ENCODE measurements at regions not wholly inside any gene's neighbourhood (a gene's known extent, or its start where the extent isn't known, plus 50 kb on each side); places are given as distances from the start of the nearest gene placed in this dataset.

DNA sequence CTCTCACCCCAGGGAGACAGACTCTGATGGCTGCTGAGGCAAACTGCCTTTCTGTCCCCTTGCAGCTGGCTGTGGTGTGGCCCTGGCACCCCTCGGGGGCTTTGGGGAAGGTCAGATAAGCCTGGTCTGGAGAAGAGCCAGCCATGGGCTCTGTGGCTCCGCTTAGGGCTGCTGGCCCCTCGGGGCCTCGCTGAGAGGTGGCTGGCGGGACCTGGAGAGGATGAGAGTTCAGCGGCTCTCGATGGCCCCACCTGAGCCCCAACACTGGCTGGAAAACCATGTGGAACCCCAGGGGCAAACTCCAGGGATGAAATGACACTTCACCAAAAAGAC, 56.1 kb upstream of the ASAP2 start:
- DNase-seq (ENCODE audit: low spot score): no peak
- Mint-ChIP-seq H3K9me3 (ENCODE audit: unreplicated experiment) (no peaks in the 10 kb centered on the region), H3K36me3 (ENCODE audit: low read depth, unreplicated experiment) (no peaks in the 10 kb centered on the region), H3K27me3 (ENCODE audit: unreplicated experiment) (peaks cover 7% of the 10 kb centered on the region), H3K4me1 (ENCODE audit: unreplicated experiment) (peaks cover 27% of the 10 kb centered on the region), H3K27ac (ENCODE audit: unreplicated experiment) (no peak overlapping the region), H3K4me3 (ENCODE audit: unreplicated experiment) (no peak overlapping the region)
- TF ChIP-seq, protein P1, sequence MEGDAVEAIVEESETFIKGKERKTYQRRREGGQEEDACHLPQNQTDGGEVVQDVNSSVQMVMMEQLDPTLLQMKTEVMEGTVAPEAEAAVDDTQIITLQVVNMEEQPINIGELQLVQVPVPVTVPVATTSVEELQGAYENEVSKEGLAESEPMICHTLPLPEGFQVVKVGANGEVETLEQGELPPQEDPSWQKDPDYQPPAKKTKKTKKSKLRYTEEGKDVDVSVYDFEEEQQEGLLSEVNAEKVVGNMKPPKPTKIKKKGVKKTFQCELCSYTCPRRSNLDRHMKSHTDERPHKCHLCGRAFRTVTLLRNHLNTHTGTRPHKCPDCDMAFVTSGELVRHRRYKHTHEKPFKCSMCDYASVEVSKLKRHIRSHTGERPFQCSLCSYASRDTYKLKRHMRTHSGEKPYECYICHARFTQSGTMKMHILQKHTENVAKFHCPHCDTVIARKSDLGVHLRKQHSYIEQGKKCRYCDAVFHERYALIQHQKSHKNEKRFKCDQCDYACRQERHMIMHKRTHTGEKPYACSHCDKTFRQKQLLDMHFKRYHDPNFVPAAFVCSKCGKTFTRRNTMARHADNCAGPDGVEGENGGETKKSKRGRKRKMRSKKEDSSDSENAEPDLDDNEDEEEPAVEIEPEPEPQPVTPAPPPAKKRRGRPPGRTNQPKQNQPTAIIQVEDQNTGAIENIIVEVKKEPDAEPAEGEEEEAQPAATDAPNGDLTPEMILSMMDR (IDR thresholded peaks at IDR 0.05; ENCODE audit: unreplicated experiment): no peak

DNA sequence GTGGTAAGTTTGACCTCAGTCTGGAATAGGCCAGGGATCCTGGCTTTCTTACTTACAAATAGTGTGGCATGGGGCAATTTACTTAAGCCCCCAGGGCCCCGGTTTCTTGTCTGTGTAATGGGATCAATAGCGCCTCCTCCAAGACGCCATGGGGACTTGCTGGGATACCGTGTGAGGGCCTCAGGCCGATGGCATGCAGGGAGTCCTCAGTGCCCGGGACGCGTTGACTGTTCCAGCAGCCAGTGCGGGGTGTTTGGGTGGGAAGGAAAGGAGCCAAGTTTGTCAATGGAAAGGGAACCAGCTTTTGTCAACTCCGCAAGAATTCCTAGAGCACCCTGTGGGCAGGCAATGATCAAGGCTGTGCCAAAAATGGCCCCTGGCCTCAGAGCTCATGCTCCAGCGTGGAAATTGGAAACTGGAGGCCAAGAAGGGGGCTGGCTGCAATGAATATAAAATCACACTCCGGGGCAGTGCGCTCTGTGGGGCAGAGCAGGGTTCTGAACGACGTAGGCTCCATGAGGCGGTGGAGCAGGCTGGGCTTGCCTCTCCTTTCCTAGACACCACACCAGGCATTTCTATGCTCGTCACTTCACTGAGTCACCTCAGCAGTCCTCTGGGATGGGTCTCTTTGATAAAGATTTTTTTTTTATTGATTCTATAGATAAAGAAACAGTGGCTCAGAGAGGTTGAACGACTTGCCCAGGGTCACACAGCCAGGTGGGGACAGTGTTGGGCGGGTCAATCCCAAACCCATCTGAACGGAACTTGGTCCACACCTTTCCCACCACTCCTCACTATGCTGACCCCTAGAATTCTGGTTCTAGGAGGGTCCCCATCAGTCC, 56.7 kb upstream of the ASAP2 start:
- Mint-ChIP-seq H3K36me3 (ENCODE audit: low read depth, unreplicated experiment) (no peaks in the 10 kb centered on the region), H3K27ac (ENCODE audit: unreplicated experiment) (no peak overlapping the region), H3K9me3 (ENCODE audit: unreplicated experiment) (no peaks in the 10 kb centered on the region), H3K4me1 (ENCODE audit: unreplicated experiment) (peaks cover 23% of the 10 kb centered on the region), H3K4me3 (ENCODE audit: unreplicated experiment) (no peak overlapping the region), H3K27me3 (ENCODE audit: unreplicated experiment) (peaks cover 7% of the 10 kb centered on the region)
- DNase-seq (ENCODE audit: low spot score): no peak
- TF ChIP-seq, protein P1 (IDR thresholded peaks at IDR 0.05; ENCODE audit: unreplicated experiment): no peak

DNA sequence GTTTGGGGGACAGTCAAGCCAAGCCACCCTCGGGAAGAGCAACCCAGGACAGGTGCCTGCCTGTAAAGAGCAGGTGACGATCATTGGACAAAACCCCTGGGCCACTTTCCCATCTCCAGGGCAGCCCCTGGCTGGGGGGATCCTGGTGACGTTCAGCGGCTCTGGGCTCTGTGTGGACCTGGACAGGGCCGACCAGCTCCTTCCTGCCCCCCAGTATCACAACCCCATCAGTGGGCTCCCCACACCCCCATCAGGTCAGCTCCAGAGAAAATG, 57.3 kb upstream of the ASAP2 start:
- no peaks in the 10 kb centered on the region for H3K9me3 Mint-ChIP-seq (ENCODE audit: unreplicated experiment)
- no peak for DNase-seq (ENCODE audit: low spot score)
- H3K4me3 Mint-ChIP-seq (ENCODE audit: unreplicated experiment): no peak overlapping the region
- peaks cover 12% of the 10 kb centered on the region for H3K27me3 Mint-ChIP-seq (ENCODE audit: unreplicated experiment)
- H3K36me3 Mint-ChIP-seq (ENCODE audit: low read depth, unreplicated experiment): no peaks in the 10 kb centered on the region
- TF ChIP-seq, protein P1 (IDR thresholded peaks at IDR 0.05; ENCODE audit: unreplicated experiment): no peak
- no peak overlapping the region for H3K27ac Mint-ChIP-seq (ENCODE audit: unreplicated experiment)
- H3K4me1 Mint-ChIP-seq (ENCODE audit: unreplicated experiment): peaks cover 22% of the 10 kb centered on the region

DNA sequence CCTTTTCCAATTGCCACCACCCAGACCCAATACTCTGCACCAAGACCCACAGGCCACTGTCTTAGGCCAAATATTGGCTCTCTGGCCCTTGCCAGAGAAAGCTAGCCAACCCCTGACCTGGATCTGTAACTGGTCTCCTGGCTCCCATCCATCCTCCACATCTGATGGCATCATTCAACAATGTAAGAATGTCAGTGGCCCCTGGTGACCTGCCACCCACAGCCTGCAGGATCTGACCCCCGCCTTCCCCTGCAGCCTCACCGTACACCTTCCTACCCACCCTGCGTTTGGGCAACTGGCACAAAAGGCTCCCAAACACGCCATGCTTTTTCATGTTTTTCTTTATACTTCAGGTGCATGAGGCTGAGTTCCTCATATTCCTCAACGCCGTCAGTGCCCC, 60.0 kb upstream of the ASAP2 start:
- Mint-ChIP-seq H3K36me3 (ENCODE audit: low read depth, unreplicated experiment) (peaks cover 3% of the 10 kb centered on the region), H3K4me1 (ENCODE audit: unreplicated experiment) (peaks cover 4% of the 10 kb centered on the region), H3K27ac (ENCODE audit: unreplicated experiment) (no peak overlapping the region), H3K9me3 (ENCODE audit: unreplicated experiment) (no peaks in the 10 kb centered on the region), H3K4me3 (ENCODE audit: unreplicated experiment) (no peak overlapping the region), H3K27me3 (ENCODE audit: unreplicated experiment) (peaks cover 15% of the 10 kb centered on the region)
- TF ChIP-seq, protein P1 (IDR thresholded peaks at IDR 0.05; ENCODE audit: unreplicated experiment): no peak
- DNase-seq (ENCODE audit: low spot score): no peak

DNA sequence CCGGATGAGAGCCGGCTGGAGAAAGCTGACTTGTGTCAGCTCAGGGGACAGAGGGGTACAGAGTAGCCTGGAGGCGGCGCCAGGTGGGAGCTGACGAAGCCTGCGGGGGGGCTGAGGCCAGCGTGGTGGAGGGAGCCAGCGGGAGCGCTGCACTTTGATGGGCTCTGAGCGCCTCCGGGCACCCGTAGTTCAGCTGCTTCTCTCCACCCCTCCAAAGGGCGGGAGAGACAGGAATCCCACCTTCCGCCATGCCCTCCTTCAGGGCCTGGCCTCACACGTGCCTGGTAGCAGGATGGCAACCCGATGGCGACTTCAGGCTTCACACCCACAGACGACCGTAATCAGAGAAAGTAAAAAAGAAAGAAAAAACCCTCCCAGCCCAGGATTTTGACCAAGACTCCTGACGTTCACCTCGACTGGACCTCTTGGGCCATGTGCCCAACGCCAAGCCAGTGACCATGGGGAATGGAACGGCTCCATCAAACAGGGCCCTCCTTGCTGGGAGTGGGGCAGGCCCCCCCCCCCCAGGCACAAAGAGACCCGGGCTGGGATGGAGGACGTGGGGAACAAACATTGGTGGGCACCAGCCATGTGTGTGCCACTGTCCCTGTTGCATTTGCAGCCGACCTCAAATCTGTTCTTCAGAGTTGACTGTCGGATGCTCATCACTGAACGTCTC, 60.7 kb upstream of the ASAP2 start:
- no peak for DNase-seq (ENCODE audit: low spot score)
- Mint-ChIP-seq H3K4me3 (ENCODE audit: unreplicated experiment) (no peak overlapping the region), H3K9me3 (ENCODE audit: unreplicated experiment) (no peaks in the 10 kb centered on the region), H3K36me3 (ENCODE audit: low read depth, unreplicated experiment) (peaks cover 3% of the 10 kb centered on the region), H3K4me1 (ENCODE audit: unreplicated experiment) (peaks cover 6% of the 10 kb centered on the region), H3K27ac (ENCODE audit: unreplicated experiment) (no peak overlapping the region), H3K27me3 (ENCODE audit: unreplicated experiment) (peaks cover 15% of the 10 kb centered on the region)
- TF ChIP-seq, protein P1 (IDR thresholded peaks at IDR 0.05; ENCODE audit: unreplicated experiment): no peak
